ENCODE measurements at regions not wholly inside any gene's neighbourhood (a gene's known extent, or its start where the extent isn't known, plus 50 kb on each side); places are given as distances from the start of the nearest gene placed in this dataset.
"Not testable (repeated sequence)": the region's sequence is repeated elsewhere in the genome, so short reads cannot be mapped to it uniquely, and the experiment has no call there.

- no peak for DNase-seq
These were observed 245.7 kb downstream of the FAM43A start for GRCh38 chr3:194931347-194931746.

- DNase-seq: no peak
These were observed 246.2 kb downstream of the FAM43A start for GRCh38 chr3:194931865-194932264.

GRCh38 chr3:194933465-194933864 is 247.8 kb downstream of the FAM43A start:
- DNase-seq: no peak

GRCh38 chr3:194935061-194935460 is 249.4 kb downstream of the FAM43A start:
- no peak for DNase-seq

GRCh38 chr3:194935632-194936470 is 250.2 kb downstream of the FAM43A start:
- no peak for DNase-seq

GRCh38 chr3:194936659-194937058 is 251.0 kb downstream of the FAM43A start:
- DNase-seq: no peak

GRCh38 chr3:194937144-194937543 is 251.5 kb downstream of the FAM43A start:
- DNase-seq: no peak

- no peak for DNase-seq
These were observed 252.2 kb downstream of the FAM43A start for GRCh38 chr3:194937882-194938321.

- DNase-seq: no peak
These were observed 253.3 kb downstream of the FAM43A start for GRCh38 chr3:194938845-194939531.

GRCh38 chr3:194939532-194939909 is 253.8 kb downstream of the FAM43A start:
- DNase-seq: no peak

GRCh38 chr3:194939949-194940770 is 254.5 kb downstream of the FAM43A start:
- DNase-seq: no peak

- no peak for DNase-seq
These were observed 255.8 kb downstream of the FAM43A start for GRCh38 chr3:194941360-194941955.

- no peak for DNase-seq
These were observed 256.4 kb downstream of the FAM43A start for GRCh38 chr3:194941956-194942511.

- DNase-seq: no peak
These were observed 258.8 kb downstream of the FAM43A start for GRCh38 chr3:194944526-194944925.

- no peak for DNase-seq
These were observed 259.8 kb downstream of the FAM43A start for GRCh38 chr3:194945508-194945907.

GRCh38 chr3:194946091-194946490 is 260.4 kb downstream of the FAM43A start:
- no peak for DNase-seq

- DNase-seq: no peak
These were observed 263.9 kb downstream of the FAM43A start for GRCh38 chr3:194949592-194949991.

GRCh38 chr3:194950906-194951628 is 265.4 kb downstream of the FAM43A start:
- no peak for DNase-seq

GRCh38 chr3:194951629-194951920 is 265.9 kb downstream of the FAM43A start:
- not testable (repeated sequence) for DNase-seq

- no peak for DNase-seq
These were observed 266.4 kb downstream of the FAM43A start for GRCh38 chr3:194951931-194952582.

GRCh38 chr3:194952841-194953241 is 267.2 kb downstream of the FAM43A start:
- no peak for DNase-seq

- DNase-seq: no peak
These were observed 267.6 kb downstream of the FAM43A start for GRCh38 chr3:194953291-194953690.
